HG03175 (cell line): ENCODE measurements at regions not wholly inside any gene's neighbourhood (a gene's known extent, or its start where the extent isn't known, plus 50 kb on each side); places are given as distances from the start of the nearest gene placed in this dataset.

Source experiments
- ATAC-seq: cut with Tn5 transposase; IDR thresholded peaks from one replicate; pipeline ENCODE4 v1.9.1; 2021; ENCODE audit warnings: mild to moderate bottlenecking, moderate library complexity; ENCODE audit not compliant: unreplicated experiment

DNA sequence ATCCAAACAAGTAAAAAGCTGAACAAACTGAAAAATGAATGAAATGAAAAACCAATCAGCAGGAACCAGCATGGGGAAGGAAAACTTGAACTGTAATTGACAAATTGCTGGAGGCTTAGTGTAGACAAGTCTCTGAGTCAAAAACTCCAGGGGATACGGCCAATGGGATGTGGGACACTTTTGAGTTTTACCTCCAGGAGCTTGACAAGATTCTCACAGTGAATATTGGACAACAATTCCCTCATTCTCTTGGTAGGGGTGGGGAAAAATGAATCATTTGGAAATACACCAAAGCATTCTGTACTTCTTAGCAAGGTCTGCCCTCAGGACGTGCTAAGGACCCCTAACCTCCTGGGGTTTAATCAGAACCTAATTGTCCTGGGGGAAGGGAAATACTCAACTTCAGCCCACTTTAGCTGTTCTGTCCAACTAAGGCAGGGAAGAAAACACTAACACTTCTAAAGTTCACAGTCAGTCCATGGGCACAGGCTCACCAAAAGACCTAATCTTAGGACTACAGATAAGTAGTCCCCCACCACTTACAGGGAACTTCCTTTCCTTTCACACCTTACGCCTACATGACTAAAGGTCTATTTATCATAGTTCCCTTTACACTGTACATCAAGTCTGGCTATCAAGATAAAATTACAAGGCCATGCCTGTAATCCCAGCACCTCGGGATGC, 60.7 kb upstream of the CDC42BPA start:
- no peak for ATAC-seq

DNA sequence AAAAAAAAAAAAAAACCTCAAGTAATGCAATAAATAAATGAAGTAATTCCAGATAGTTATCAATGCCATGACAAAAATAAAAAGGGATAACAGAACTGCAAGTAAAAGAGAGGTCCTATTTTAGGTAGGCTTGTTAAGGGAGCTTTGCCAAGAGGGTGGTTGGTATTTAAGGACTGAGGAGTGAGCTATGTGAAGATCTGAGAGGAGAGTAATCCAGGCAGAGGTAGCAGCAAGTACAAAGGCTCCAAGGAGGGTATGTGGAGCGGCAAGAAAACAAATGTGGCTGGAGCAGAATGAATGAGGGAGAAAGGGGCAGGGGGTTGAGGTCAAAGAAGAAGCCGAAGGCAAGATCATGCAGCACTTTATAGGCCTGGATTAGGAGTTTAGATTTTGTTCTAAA, 59.9 kb upstream of the CDC42BPA start:
- ATAC-seq, result no peak

DNA sequence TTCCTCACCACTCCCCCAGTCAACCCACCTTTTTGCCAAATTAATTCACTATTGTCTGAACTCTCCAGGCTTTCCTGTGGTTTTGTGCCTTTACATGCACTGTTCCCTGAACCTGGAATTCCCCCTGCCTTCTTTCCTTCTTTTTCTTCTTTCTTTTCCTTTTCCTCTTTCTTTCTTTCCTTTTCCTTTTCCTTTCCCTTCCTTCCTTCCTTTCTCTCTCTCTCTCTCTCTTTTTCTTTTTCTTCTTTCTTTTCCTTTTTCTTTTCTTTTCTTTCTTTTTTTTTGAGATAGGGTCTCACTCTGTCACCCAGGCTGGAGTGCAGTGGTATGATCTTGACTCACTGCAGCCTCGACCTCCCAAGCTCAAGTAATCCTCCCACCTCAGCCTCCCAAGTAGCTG, 56.6 kb upstream of the CDC42BPA start:
- no peak for ATAC-seq

DNA sequence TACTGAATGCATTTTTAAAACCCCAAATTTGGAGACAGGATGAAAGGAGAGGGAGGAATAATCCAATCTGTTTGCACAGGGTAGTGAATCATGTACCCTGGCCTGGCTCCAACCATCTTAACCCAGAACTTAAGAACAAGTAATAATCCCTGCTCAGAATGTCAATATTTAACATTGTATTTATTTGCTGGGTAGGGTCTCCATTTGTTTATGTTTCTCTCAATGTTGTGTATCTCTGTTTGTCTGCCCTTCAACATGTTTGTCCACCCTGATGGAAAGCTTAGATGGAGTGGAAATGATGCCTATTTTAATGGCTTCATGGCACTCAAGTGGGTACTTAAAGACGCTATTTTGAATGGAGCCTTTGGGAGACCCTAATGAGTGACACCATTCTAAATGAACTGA, 54.4 kb upstream of the CDC42BPA start:
- ATAC-seq, result no peak

DNA sequence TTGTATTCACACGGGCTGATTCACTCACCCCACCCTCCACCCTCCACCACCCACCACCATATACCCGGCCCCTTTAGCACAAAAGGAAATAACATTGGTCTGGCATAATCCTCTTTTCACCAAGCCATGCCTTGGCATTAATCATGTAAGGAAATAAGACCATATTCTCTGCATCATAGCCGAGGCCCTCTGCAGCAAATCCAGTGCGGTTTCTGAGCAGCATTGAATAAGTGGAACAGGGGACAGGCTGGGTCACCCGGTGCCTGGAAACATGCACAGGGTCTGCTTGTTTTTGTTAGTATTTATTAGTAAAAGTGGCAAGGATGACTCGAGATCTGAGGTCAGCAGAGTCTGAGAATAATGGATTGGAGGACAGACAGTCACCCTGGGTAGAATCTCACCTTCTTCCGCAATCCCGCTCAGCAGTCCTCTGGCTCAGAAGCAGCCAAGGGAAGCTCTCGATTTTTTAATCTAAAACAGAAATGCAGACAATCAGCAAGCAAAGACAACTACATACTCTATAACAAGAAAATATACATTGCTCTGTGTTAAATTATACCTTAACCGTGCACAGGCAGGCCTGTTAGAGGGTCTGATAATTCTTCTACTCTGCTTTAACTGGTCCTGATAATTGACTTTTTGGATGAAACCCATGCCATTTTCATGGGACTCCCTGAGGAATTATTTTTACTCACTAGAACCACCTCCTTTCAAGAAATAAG, 52.4 kb upstream of the CDC42BPA start:
- no peak for ATAC-seq

DNA sequence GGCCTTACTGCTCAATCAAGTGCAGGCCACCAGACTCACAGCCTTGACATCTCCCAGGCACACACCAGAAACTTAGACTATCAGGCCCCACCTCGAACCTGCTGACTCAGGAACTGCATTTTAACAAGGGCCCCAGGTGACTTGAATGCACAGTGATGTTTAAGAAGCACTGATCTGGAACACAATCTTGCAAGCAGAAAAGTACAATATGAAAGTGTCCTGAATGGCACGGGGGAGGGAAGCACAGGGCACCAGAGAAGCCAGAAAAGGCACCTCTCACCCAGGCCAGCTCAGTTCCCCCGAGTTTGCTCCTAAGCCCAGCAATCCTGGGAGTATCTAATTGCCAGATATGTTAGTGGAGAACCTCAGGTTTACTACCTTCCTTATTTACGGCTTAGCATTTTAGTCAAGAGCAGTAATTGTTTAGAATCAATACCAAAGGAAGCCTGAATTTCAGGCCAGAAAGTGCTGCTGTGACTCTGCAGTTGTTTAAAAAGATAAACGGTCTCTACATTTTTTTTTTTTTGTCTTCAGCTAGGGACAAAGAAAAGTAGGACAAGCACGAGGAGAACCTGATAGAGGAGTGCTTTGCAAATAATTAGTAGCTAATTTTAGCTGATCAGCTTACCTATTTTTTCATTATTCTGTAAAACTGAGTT, 50.9 kb upstream of the CDC42BPA start:
- ATAC-seq, result no peak
